Keratinocyte (primary cell): ENCODE measurements at regions not wholly inside any gene's neighbourhood (a gene's known extent, or its start where the extent isn't known, plus 50 kb on each side); places are given as distances from the start of the nearest gene placed in this dataset.

Source experiments
- CTCF ChIP-seq, 3 experiments: IDR thresholded peaks in 1 of 3; conservative IDR thresholded peaks in 1 of 3; optimal IDR thresholded peaks in 1 of 3; 2 replicates in 2 of 3; 3 replicates in 1 of 3; pipeline versions ENCODE3 to v1.5.1; 2011; ENCODE audit warnings: low read length in 3 of 3, mild to moderate bottlenecking in 3 of 3, moderate library complexity in 2 of 3, control low read depth in 1 of 3, inconsistent platforms in 1 of 3; ENCODE audit not compliant: insufficient read depth in 2 of 3; ENCODE audit errors: extremely low read depth in 1 of 3
- EZH2 ChIP-seq: IDR thresholded peaks from one replicate; pipeline ENCODE4 v1.6.1; 2012; ENCODE audit warnings: inconsistent platforms, mild to moderate bottlenecking, low read length, moderate library complexity

- TF ChIP-seq CTCF (optimal IDR thresholded peaks at IDR 0.05 in 1 of 3, IDR thresholded peaks at IDR 0.05 in 1 of 3, conservative IDR thresholded peaks at IDR 0.05 in 1 of 3; ENCODE audit: extremely low read depth in 1 of 3, insufficient read depth in 2 of 3, low read length in 3 of 3) (no peak), EZH2 (no peak)
Measured at GRCh38 chr5:74192606-74193299, 447.8 kb downstream of the ENC1 start.
